HCT116 (cell line): ENCODE measurements at regions not wholly inside any gene's neighbourhood (a gene's known extent, or its start where the extent isn't known, plus 50 kb on each side); places are given as distances from the start of the nearest gene placed in this dataset.

ENCODE experiments used
- ATAC-seq: fragments of 200-7000 bp; cut with Tn5 transposase; 2 replicates; pipeline ENCODE4 v1.9.1; 2020; ENCODE audit warnings: mild to moderate bottlenecking, moderate library complexity
- BruUV-seq: library from RNA; stranded (reverse); fragments of 400-500 nt; replicated peaks from 2 replicates; lab custom pipeline; 2021; lab: Mats Ljungman, UMichigan
- CTCF ChIA-PET: fragments of 300-600 bp; sonication (Branson Sonifier 250); formaldehyde crosslinking; loops from one replicate; lab custom pipeline; 2021; ENCODE audit warnings: antibody characterized with exemption; lab: Charles Lee
- POLR2A ChIA-PET: fragments of 300-600, 350-600 bp; sonication (Branson Sonifier 250); formaldehyde crosslinking; loops from one replicate; lab custom pipeline; 2021; ENCODE audit warnings: antibody characterized with exemption; lab: Charles Lee
- RAD21 ChIA-PET, 2 experiments: fragments of 300-600 bp; sonication (Branson Sonifier 250); formaldehyde crosslinking; loops; one replicate each; lab custom pipeline; 2023; ENCODE audit warnings: low total read pairs in 2 of 2; ENCODE audit not compliant: uncharacterized antibody in 2 of 2, unreplicated experiment in 2 of 2, low non-redundant PET in 1 of 2; lab: Charles Lee
- DNase-seq: peaks from one replicate; pipeline ENCODE4 v3.0.0-alpha.2; 2010; ENCODE audit warnings: low read depth, low spot score
- H2AFZ ChIP-seq: fragments of 200-600 bp; shearing (Covaris generic), sonication (generic); 2 replicates; pipeline ENCODE4 v1.6.1; 2017; ENCODE audit warnings: low read depth, mixed run types, mixed read lengths, antibody characterized with exemption, low read length; ENCODE audit not compliant: poor library complexity, severe bottlenecking
- H3K27ac ChIP-seq: 2 replicates; pipeline ENCODE4 v1.5.1; 2012; ENCODE audit warnings: low read depth, low read length
- H3K27me3 ChIP-seq: fragments of 200-600 bp; sonication (generic); 2 replicates; pipeline ENCODE4 v1.6.1; 2016; ENCODE audit warnings: mixed run types, low read length, mixed read lengths; ENCODE audit not compliant: insufficient read depth
- H3K36me3 ChIP-seq, 2 experiments: fragments of 200-500 bp in 1 of 2; fragments of 200-600 bp in 1 of 2; sonication (Bioruptor generic) in 1 of 2; sonication (generic) in 1 of 2; 2 replicates each; pipeline versions ENCODE4 v1.5.1 to v1.6.1; 2014 to 2016; ENCODE audit warnings: low read length in 2 of 2, inconsistent platforms in 1 of 2, mixed read lengths in 1 of 2, mixed run types in 1 of 2; ENCODE audit not compliant: insufficient read depth in 2 of 2, control insufficient read depth in 1 of 2
- H3K4me1 ChIP-seq, 2 experiments: fragments of 200-600 bp in 1 of 2; sonication (generic) in 1 of 2; 2 replicates each; pipeline versions ENCODE4 v1.5.1 to v1.6.1; 2012 to 2017; ENCODE audit warnings: low read length in 2 of 2, inconsistent platforms in 1 of 2, mild to moderate bottlenecking in 1 of 2, mixed read lengths in 1 of 2, mixed run types in 1 of 2, moderate library complexity in 1 of 2; ENCODE audit not compliant: insufficient read depth in 2 of 2, control insufficient read depth in 1 of 2
- H3K4me2 ChIP-seq: fragments of 200-600 bp; sonication (generic); 2 replicates; pipeline ENCODE4 v1.6.1; 2017; ENCODE audit warnings: mixed run types, low read length, mixed read lengths
- H3K4me3 ChIP-seq, 2 experiments: fragments of 200-600 bp in 1 of 2; sonication (generic) in 1 of 2; replicated peaks in 1 of 2; 2 replicates each; pipeline ENCODE4 v1.5.1; 2011 to 2016; ENCODE audit warnings: low read length in 2 of 2, control low read depth in 1 of 2, low read depth in 1 of 2, mild to moderate bottlenecking in 1 of 2, mixed read lengths in 1 of 2, mixed run types in 1 of 2
- H3K79me2 ChIP-seq: fragments of 200-600 bp; sonication (generic); 2 replicates; pipeline ENCODE4 v1.6.1; 2017; ENCODE audit warnings: mild to moderate bottlenecking, mixed run types, low read length, moderate library complexity, mixed read lengths; ENCODE audit not compliant: insufficient read depth
- H3K9ac ChIP-seq: fragments of 200-600 bp; sonication (generic); 2 replicates; pipeline ENCODE4 v1.6.1; 2016; ENCODE audit warnings: low read length, mixed read lengths
- H3K9me2 ChIP-seq: fragments of 200-600 bp; sonication (generic), shearing (Covaris generic); 2 replicates; pipeline ENCODE4 v1.6.1; 2017; ENCODE audit warnings: mixed run types, mild to moderate bottlenecking, moderate library complexity; ENCODE audit not compliant: insufficient read depth
- H3K9me3 ChIP-seq, 2 experiments: fragments of 200-500 bp in 1 of 2; fragments of 200-600 bp in 1 of 2; sonication (Bioruptor generic) in 1 of 2; sonication (generic) in 1 of 2; 2 replicates each; pipeline ENCODE4 v1.6.1; 2014 to 2017; ENCODE audit warnings: low read length in 2 of 2, mixed read lengths in 2 of 2, inconsistent platforms in 1 of 2, low read depth in 1 of 2, mild to moderate bottlenecking in 1 of 2, mixed run types in 1 of 2, moderate library complexity in 1 of 2; ENCODE audit not compliant: control insufficient read depth in 1 of 2, insufficient read depth in 1 of 2
- H4K20me1 ChIP-seq: fragments of 200-600 bp; sonication (generic), shearing (Covaris generic); 2 replicates; pipeline ENCODE4 v1.6.1; 2017; ENCODE audit warnings: mixed run types, mild to moderate bottlenecking, moderate library complexity; ENCODE audit not compliant: insufficient read depth
- CBX3 ChIP-seq: IDR thresholded peaks from 2 replicates; pipeline ENCODE4 v1.6.1; 2012; ENCODE audit warnings: low read depth
- EGR1 ChIP-seq: IDR thresholded peaks from 2 replicates; pipeline ENCODE4 v1.6.1; 2012; ENCODE audit warnings: low read depth
- ELF1 ChIP-seq: IDR thresholded peaks from 2 replicates; pipeline ENCODE4 v1.6.1; 2012; ENCODE audit warnings: low read depth, borderline replicate concordance
- EZH2 ChIP-seq: fragments of 200-600 bp; sonication (generic); IDR thresholded peaks from 2 replicates; pipeline ENCODE4 v1.6.1; 2017; ENCODE audit warnings: antibody characterized with exemption, mixed run types
- EZH2phosphoT487 ChIP-seq: fragments of 200-600 bp; IDR thresholded peaks from 2 replicates; pipeline ENCODE4 v1.6.1; 2018; ENCODE audit warnings: antibody characterized with exemption, borderline replicate concordance
- JUND ChIP-seq: IDR thresholded peaks from 2 replicates; pipeline ENCODE4 v1.6.1; 2012
- RAD21 ChIP-seq: IDR thresholded peaks from 2 replicates; pipeline ENCODE4 v1.6.1; 2012; ENCODE audit warnings: low read depth, mild to moderate bottlenecking
- SIN3A ChIP-seq: IDR thresholded peaks from 2 replicates; pipeline ENCODE4 v1.6.1; 2012; ENCODE audit warnings: low read depth
- SP1 ChIP-seq: IDR thresholded peaks from 2 replicates; pipeline ENCODE4 v1.6.1; 2012; ENCODE audit warnings: low read depth
- SRF ChIP-seq: IDR thresholded peaks from 2 replicates; pipeline ENCODE4 v1.6.1; 2012; ENCODE audit warnings: low read depth
- TCF7L2 ChIP-seq: IDR thresholded peaks from 2 replicates; pipeline ENCODE4 v1.7.0; 2011; ENCODE audit warnings: borderline replicate concordance, inconsistent platforms; ENCODE audit not compliant: insufficient read depth, insufficient read length; ENCODE audit errors: extremely low read depth
- YY1 ChIP-seq: IDR thresholded peaks from 2 replicates; pipeline ENCODE4 v1.6.1; 2011; ENCODE audit warnings: low read length, low read depth, moderate library complexity, mild to moderate bottlenecking; ENCODE audit not compliant: insufficient replicate concordance; ENCODE audit errors: extremely low read depth
- ZNF274 ChIP-seq: fragments of 200-500 bp; sonication (Bioruptor generic); IDR thresholded peaks from 2 replicates; pipeline ENCODE4 v1.6.1; 2014; ENCODE audit warnings: mild to moderate bottlenecking, low read depth, low read length, inconsistent platforms
- intact Hi-C: fragments of 100-400 bp; cut with micrococcal nuclease; formaldehyde crosslinking; loops from 2 replicates; pipeline ENCODE4 v1.10.0; 2022
- TF ChIP-seq, protein P1 (sequence below), 3 experiments: fragments of 200-600 bp in 1 of 3; sonication (generic) in 1 of 3; IDR thresholded peaks in 2 of 3; conservative IDR thresholded peaks in 1 of 3; 2 replicates each; pipeline ENCODE4 v1.5.1; 2012 to 2017; ENCODE audit warnings: low read depth in 2 of 3, low read length in 2 of 3, antibody characterized with exemption in 1 of 3, borderline replicate concordance in 1 of 3, control low read depth in 1 of 3, mild to moderate bottlenecking in 1 of 3, mixed read lengths in 1 of 3, mixed run types in 1 of 3, moderate library complexity in 1 of 3; ENCODE audit not compliant: insufficient read depth in 1 of 3
- TF ChIP-seq, protein P2 (sequence below): IDR thresholded peaks from 2 replicates; pipeline ENCODE4 v1.6.1; 2012; ENCODE audit warnings: low read depth
- TF ChIP-seq, protein P3 (sequence below): IDR thresholded peaks from 2 replicates; pipeline ENCODE4 v1.6.1; 2011; ENCODE audit warnings: mild to moderate bottlenecking, low read length, moderate library complexity; ENCODE audit not compliant: insufficient replicate concordance; ENCODE audit errors: extremely low read depth
- TF ChIP-seq, protein P4 (sequence below): IDR thresholded peaks from 2 replicates; pipeline ENCODE4 v1.6.1; 2012
- TF ChIP-seq, protein P5 (sequence below): IDR thresholded peaks from 2 replicates; pipeline ENCODE4 v1.6.1; 2012

DNA sequence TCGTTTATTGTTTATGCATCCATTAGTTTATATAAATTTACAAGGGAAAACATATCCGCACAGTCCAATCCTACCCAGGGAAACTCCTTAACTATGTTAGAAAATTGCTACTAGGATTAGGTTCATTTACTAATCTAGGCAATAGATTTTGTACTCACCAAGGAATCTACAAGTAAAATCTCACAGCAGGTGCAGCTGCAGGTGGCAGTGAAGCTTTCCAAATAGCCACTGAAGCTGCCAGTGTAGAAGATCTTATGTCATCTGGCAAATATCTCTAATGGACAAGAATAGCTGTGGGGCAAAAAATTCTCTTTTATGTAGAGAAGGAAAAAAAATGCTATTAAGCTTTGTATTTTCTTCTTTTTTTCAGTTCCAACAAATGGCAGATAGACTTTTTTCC is 963.4 kb upstream of the ADGRL4 start (continued):
- no peak for TF ChIP-seq TCF7L2
- no peak for TF ChIP-seq ELF1

DNA sequence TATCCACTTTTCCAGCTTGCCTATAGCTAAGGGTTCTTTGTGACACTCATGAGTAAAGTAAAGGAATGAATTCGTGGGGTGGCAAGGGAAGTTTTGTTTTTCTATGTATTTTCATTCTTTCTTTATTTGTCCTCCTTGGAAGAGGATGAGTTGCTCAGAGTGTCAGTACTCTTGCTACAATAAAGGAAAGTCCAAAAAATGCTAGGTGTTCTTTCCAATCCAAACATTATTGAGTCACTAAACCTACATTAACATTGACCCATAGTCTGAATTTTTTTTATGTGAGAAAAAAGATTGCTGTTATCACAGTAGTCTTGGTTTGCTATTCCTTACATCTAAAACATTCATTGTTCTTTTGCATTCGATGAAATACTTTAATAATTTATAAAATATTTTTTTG is 959.9 kb upstream of the ADGRL4 start:
- DNase-seq = no peak
- RAD21 ChIA-PET = no interaction called here
- POLR2A ChIA-PET = no interaction called here
- Histone ChIP-seq H2AFZ (no peak overlapping the region), H3K9me3 (no peaks in the 10 kb centered on the region), H3K9me2 (no peaks in the 10 kb centered on the region), H3K79me2 (no peaks in the 10 kb centered on the region), H3K27me3 (no peaks in the 10 kb centered on the region), H3K9ac (no peak overlapping the region), H3K4me3 (no peak overlapping the region), H3K36me3 (no peaks in the 10 kb centered on the region), H4K20me1 (no peaks in the 10 kb centered on the region; the same call in 1 of the 2 replicates), H3K4me2 (no peak overlapping the region), H3K27ac (no peak overlapping the region), H3K4me1 (no peaks in the 10 kb centered on the region)
- CTCF ChIA-PET = no interaction called here
- intact Hi-C loops = no loop called here
- no peak for TF ChIP-seq SIN3A
- TF ChIP-seq YY1 = no peak
- TF ChIP-seq RAD21 = no peak
- TF ChIP-seq, protein P1, sequence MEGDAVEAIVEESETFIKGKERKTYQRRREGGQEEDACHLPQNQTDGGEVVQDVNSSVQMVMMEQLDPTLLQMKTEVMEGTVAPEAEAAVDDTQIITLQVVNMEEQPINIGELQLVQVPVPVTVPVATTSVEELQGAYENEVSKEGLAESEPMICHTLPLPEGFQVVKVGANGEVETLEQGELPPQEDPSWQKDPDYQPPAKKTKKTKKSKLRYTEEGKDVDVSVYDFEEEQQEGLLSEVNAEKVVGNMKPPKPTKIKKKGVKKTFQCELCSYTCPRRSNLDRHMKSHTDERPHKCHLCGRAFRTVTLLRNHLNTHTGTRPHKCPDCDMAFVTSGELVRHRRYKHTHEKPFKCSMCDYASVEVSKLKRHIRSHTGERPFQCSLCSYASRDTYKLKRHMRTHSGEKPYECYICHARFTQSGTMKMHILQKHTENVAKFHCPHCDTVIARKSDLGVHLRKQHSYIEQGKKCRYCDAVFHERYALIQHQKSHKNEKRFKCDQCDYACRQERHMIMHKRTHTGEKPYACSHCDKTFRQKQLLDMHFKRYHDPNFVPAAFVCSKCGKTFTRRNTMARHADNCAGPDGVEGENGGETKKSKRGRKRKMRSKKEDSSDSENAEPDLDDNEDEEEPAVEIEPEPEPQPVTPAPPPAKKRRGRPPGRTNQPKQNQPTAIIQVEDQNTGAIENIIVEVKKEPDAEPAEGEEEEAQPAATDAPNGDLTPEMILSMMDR (IDR thresholded peaks at IDR 0.05 in 2 of 3, conservative IDR thresholded peaks at IDR 0.05 in 1 of 3; ENCODE audit: borderline replicate concordance in 1 of 3, insufficient read depth in 1 of 3, low read depth in 2 of 3, low read length in 2 of 3) = no peak
- TF ChIP-seq, protein P2, sequence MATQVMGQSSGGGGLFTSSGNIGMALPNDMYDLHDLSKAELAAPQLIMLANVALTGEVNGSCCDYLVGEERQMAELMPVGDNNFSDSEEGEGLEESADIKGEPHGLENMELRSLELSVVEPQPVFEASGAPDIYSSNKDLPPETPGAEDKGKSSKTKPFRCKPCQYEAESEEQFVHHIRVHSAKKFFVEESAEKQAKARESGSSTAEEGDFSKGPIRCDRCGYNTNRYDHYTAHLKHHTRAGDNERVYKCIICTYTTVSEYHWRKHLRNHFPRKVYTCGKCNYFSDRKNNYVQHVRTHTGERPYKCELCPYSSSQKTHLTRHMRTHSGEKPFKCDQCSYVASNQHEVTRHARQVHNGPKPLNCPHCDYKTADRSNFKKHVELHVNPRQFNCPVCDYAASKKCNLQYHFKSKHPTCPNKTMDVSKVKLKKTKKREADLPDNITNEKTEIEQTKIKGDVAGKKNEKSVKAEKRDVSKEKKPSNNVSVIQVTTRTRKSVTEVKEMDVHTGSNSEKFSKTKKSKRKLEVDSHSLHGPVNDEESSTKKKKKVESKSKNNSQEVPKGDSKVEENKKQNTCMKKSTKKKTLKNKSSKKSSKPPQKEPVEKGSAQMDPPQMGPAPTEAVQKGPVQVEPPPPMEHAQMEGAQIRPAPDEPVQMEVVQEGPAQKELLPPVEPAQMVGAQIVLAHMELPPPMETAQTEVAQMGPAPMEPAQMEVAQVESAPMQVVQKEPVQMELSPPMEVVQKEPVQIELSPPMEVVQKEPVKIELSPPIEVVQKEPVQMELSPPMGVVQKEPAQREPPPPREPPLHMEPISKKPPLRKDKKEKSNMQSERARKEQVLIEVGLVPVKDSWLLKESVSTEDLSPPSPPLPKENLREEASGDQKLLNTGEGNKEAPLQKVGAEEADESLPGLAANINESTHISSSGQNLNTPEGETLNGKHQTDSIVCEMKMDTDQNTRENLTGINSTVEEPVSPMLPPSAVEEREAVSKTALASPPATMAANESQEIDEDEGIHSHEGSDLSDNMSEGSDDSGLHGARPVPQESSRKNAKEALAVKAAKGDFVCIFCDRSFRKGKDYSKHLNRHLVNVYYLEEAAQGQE = no peak
- no peak for TF ChIP-seq EGR1
- TF ChIP-seq ZNF274 = no peak
- no peak for TF ChIP-seq TCF7L2
- TF ChIP-seq, protein P3, sequence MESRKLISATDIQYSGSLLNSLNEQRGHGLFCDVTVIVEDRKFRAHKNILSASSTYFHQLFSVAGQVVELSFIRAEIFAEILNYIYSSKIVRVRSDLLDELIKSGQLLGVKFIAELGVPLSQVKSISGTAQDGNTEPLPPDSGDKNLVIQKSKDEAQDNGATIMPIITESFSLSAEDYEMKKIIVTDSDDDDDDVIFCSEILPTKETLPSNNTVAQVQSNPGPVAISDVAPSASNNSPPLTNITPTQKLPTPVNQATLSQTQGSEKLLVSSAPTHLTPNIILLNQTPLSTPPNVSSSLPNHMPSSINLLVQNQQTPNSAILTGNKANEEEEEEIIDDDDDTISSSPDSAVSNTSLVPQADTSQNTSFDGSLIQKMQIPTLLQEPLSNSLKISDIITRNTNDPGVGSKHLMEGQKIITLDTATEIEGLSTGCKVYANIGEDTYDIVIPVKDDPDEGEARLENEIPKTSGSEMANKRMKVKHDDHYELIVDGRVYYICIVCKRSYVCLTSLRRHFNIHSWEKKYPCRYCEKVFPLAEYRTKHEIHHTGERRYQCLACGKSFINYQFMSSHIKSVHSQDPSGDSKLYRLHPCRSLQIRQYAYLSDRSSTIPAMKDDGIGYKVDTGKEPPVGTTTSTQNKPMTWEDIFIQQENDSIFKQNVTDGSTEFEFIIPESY = no peak
- no peak for TF ChIP-seq SP1
- no peak for TF ChIP-seq ELF1
- no peak for TF ChIP-seq SRF
- no peak for TF ChIP-seq EZH2
- TF ChIP-seq, protein P4, sequence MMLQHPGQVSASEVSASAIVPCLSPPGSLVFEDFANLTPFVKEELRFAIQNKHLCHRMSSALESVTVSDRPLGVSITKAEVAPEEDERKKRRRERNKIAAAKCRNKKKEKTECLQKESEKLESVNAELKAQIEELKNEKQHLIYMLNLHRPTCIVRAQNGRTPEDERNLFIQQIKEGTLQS = no peak
- TF ChIP-seq EZH2phosphoT487 = no peak
- no peak for TF ChIP-seq JUND
- no peak for TF ChIP-seq CBX3
- TF ChIP-seq, protein P5, sequence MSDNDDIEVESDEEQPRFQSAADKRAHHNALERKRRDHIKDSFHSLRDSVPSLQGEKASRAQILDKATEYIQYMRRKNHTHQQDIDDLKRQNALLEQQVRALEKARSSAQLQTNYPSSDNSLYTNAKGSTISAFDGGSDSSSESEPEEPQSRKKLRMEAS = no peak
- no peak for ATAC-seq
- no TSS peak for BruUV-seq
